Astrocyte (in vitro differentiated cells and primary cell): ENCODE measurements at regions not wholly inside any gene's neighbourhood (a gene's known extent, or its start where the extent isn't known, plus 50 kb on each side); places are given as distances from the start of the nearest gene placed in this dataset.

Source experiments
- DNase-seq: peaks from one replicate; pipeline ENCODE4 v3.0.0-alpha.2; 2010; ENCODE audit warnings: low read depth
- FAIRE-seq: peaks from 2 replicates; lab custom pipeline; 2011; peaks lifted over from hg19 to GRCh38; lab: Jason Lieb, UNC
- H2AFZ ChIP-seq: 2 replicates; pipeline ENCODE4 v1.6.0; 2012; ENCODE audit warnings: low read depth, low read length, inconsistent platforms
- H3K27ac ChIP-seq: 2 replicates; pipeline ENCODE4 v1.5.1; 2011; ENCODE audit warnings: low read depth, low read length, inconsistent platforms
- H3K27me3 ChIP-seq: 2 replicates; pipeline ENCODE4 v1.6.0; 2011; ENCODE audit warnings: low read length, inconsistent platforms; ENCODE audit not compliant: insufficient read depth
- H3K36me3 ChIP-seq: 2 replicates; pipeline ENCODE4 v1.5.1; 2011; ENCODE audit warnings: low read length, inconsistent platforms; ENCODE audit not compliant: insufficient read depth
- H3K4me1 ChIP-seq: 2 replicates; pipeline ENCODE4 v1.5.1; 2011; ENCODE audit warnings: low read length, inconsistent platforms; ENCODE audit not compliant: insufficient read depth
- H3K4me2 ChIP-seq: 2 replicates; pipeline ENCODE4 v1.6.0; 2012; ENCODE audit warnings: low read length, inconsistent platforms
- H3K4me3 ChIP-seq: 2 replicates; pipeline ENCODE4 v1.5.1; 2011; ENCODE audit warnings: low read depth, mild to moderate bottlenecking, low read length, inconsistent platforms; ENCODE audit not compliant: insufficient read depth
- H3K79me2 ChIP-seq: 2 replicates; pipeline ENCODE4 v1.6.0; 2012; ENCODE audit warnings: mild to moderate bottlenecking, low read length, inconsistent platforms; ENCODE audit not compliant: insufficient read depth
- H3K9ac ChIP-seq: 2 replicates; pipeline ENCODE4 v1.6.0; 2012; ENCODE audit warnings: mild to moderate bottlenecking, low read length, inconsistent platforms
- H3K9me3 ChIP-seq: 2 replicates; pipeline ENCODE4 v1.5.1; 2012; ENCODE audit warnings: low read depth, mild to moderate bottlenecking, low read length, inconsistent platforms; ENCODE audit not compliant: insufficient read depth
- H4K20me1 ChIP-seq: 2 replicates; pipeline ENCODE4 v1.6.0; 2012; ENCODE audit warnings: low read length, inconsistent platforms; ENCODE audit not compliant: insufficient read depth
- H3K27ac Mint-ChIP-seq: one replicate; pipeline ENCODE4 v1.8.0; 2021; ENCODE audit warnings: mild to moderate bottlenecking, mixed read lengths; ENCODE audit not compliant: unreplicated experiment
- H3K27me3 Mint-ChIP-seq: one replicate; pipeline ENCODE4 v1.8.0; 2021; ENCODE audit warnings: low read depth, mixed read lengths; ENCODE audit not compliant: unreplicated experiment
- H3K36me3 Mint-ChIP-seq: one replicate; pipeline ENCODE4 v1.8.0; 2021; ENCODE audit warnings: low read depth, mixed read lengths; ENCODE audit not compliant: unreplicated experiment
- H3K4me1 Mint-ChIP-seq: one replicate; pipeline ENCODE4 v1.8.0; 2021; ENCODE audit warnings: low read depth, mixed read lengths; ENCODE audit not compliant: unreplicated experiment
- H3K4me3 Mint-ChIP-seq: one replicate; pipeline ENCODE4 v1.8.0; 2021; ENCODE audit warnings: mild to moderate bottlenecking, moderate library complexity, mixed read lengths; ENCODE audit not compliant: unreplicated experiment
- H3K9me3 Mint-ChIP-seq: one replicate; pipeline ENCODE4 v1.8.0; 2021; ENCODE audit warnings: mild to moderate bottlenecking, mixed read lengths; ENCODE audit not compliant: unreplicated experiment
- EZH2 ChIP-seq: IDR thresholded peaks from 2 replicates; pipeline ENCODE4 v1.6.1; 2012; ENCODE audit warnings: mild to moderate bottlenecking, low read length, inconsistent platforms; ENCODE audit not compliant: insufficient read depth
- TF ChIP-seq, protein P1 (sequence below): IDR thresholded peaks from 2 replicates; pipeline ENCODE4 v1.5.1; 2011; ENCODE audit warnings: low read depth, mild to moderate bottlenecking, inconsistent platforms, low read length, moderate library complexity; ENCODE audit not compliant: insufficient read depth

DNA sequence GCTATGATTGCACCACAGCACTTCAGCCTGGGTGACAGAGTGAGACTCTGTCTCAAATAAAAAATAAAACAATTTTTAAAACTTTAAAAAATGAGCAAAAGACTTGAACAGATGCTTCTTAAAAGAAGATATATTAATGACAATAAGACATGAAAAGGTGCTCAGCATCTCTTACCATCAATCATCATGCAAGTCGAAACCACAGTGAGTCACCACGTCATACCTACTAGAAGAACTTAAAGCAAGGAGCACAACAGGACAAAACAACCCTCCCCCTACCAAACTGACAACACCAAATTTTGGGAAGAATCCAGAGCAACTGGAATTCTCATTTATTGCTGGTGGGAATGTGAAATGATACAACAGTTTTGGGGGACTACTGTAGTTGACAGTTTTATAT, 251.6 kb downstream of the BCL2 start:
- H3K9ac ChIP-seq, result no peak overlapping the region
- no peak overlapping the region for H3K4me3 ChIP-seq
- no peaks in the 10 kb centered on the region for H3K9me3 ChIP-seq
- no peak for TF ChIP-seq EZH2
- TF ChIP-seq, protein P1, sequence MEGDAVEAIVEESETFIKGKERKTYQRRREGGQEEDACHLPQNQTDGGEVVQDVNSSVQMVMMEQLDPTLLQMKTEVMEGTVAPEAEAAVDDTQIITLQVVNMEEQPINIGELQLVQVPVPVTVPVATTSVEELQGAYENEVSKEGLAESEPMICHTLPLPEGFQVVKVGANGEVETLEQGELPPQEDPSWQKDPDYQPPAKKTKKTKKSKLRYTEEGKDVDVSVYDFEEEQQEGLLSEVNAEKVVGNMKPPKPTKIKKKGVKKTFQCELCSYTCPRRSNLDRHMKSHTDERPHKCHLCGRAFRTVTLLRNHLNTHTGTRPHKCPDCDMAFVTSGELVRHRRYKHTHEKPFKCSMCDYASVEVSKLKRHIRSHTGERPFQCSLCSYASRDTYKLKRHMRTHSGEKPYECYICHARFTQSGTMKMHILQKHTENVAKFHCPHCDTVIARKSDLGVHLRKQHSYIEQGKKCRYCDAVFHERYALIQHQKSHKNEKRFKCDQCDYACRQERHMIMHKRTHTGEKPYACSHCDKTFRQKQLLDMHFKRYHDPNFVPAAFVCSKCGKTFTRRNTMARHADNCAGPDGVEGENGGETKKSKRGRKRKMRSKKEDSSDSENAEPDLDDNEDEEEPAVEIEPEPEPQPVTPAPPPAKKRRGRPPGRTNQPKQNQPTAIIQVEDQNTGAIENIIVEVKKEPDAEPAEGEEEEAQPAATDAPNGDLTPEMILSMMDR, result no peak
- H3K79me2 ChIP-seq, result no peaks in the 10 kb centered on the region
- peaks cover 7% of the 10 kb centered on the region for H3K27me3 Mint-ChIP-seq
- peaks cover 4% of the 10 kb centered on the region for H3K4me1 ChIP-seq
- H3K4me3 Mint-ChIP-seq, result no peak overlapping the region
- no peak overlapping the region for H3K27ac ChIP-seq
- H4K20me1 ChIP-seq, result no peaks in the 10 kb centered on the region
- FAIRE-seq, result no peak
- peaks cover 7% of the 10 kb centered on the region for H3K4me1 Mint-ChIP-seq
- H2AFZ ChIP-seq, result no peak overlapping the region
- no peaks in the 10 kb centered on the region for H3K36me3 Mint-ChIP-seq
- H3K4me2 ChIP-seq, result no peak overlapping the region
- H3K27me3 ChIP-seq, result peaks cover 4% of the 10 kb centered on the region
- H3K9me3 Mint-ChIP-seq, result peaks cover 1% of the 10 kb centered on the region
- no peak for DNase-seq
- H3K36me3 ChIP-seq, result no peaks in the 10 kb centered on the region
- no peak overlapping the region for H3K27ac Mint-ChIP-seq

- peaks cover 5% of the 10 kb centered on the region for H3K4me1 ChIP-seq
- FAIRE-seq (peak; percentile 73), DNase-seq (no peak)
- Mint-ChIP-seq H3K36me3 (peaks cover 2% of the 10 kb centered on the region), H3K27me3 (peaks cover 7% of the 10 kb centered on the region), H3K9me3 (peaks cover 1% of the 10 kb centered on the region), H3K4me3 (no peak overlapping the region), H3K27ac (no peak overlapping the region), H3K4me1 (peaks cover 9% of the 10 kb centered on the region)
- no peaks in the 10 kb centered on the region for H3K36me3 ChIP-seq
- H3K4me2 ChIP-seq, result no peak overlapping the region
- H3K27ac ChIP-seq, result no peak overlapping the region
- no peak for TF ChIP-seq EZH2
- TF ChIP-seq, protein P1, result no peak
- H3K9ac ChIP-seq, result no peak overlapping the region
- H3K27me3 ChIP-seq, result peaks cover 4% of the 10 kb centered on the region
- H3K9me3 ChIP-seq, result no peaks in the 10 kb centered on the region
- no peaks in the 10 kb centered on the region for H4K20me1 ChIP-seq
- no peaks in the 10 kb centered on the region for H3K79me2 ChIP-seq
- no peak overlapping the region for H2AFZ ChIP-seq
- no peak overlapping the region for H3K4me3 ChIP-seq
Measured at GRCh38 chr18:63065172-63065571, 254.4 kb downstream of the BCL2 start.

DNA sequence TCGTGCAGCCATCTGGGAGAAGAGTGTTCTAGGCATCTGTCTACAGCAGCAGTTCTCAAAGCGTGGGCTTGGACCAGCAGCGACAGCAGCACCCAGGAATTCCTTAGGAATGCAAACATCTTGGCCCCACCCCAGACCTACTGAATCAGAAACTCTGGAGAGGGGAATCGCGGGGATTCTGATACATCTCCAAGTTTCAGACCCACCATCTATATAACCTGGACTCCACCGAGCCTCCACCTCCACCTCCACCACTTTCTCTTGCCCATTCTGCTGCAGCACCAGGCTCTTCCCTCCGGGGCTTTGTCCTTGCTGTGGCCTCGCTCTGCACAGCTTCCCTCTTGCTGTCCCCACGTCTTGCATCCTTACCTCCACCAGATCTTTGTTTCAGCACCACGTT, 256.4 kb downstream of the BCL2 start:
- H3K9me3 Mint-ChIP-seq, result peaks cover 1% of the 10 kb centered on the region
- no peaks in the 10 kb centered on the region for H4K20me1 ChIP-seq
- H3K4me2 ChIP-seq, result peak overlapping the region; percentile 19
- no peak overlapping the region for H2AFZ ChIP-seq
- H3K4me3 ChIP-seq, result no peak overlapping the region
- no peak overlapping the region for H3K4me3 Mint-ChIP-seq
- H3K9me3 ChIP-seq, result no peaks in the 10 kb centered on the region
- H3K9ac ChIP-seq, result no peak overlapping the region
- FAIRE-seq (no peak), DNase-seq (peak; percentile 40)
- H3K27ac Mint-ChIP-seq, result peak overlapping the region; percentile 5
- no peaks in the 10 kb centered on the region for H3K36me3 ChIP-seq
- no peak overlapping the region for H3K27ac ChIP-seq
- peaks cover 2% of the 10 kb centered on the region for H3K27me3 ChIP-seq
- peaks cover 2% of the 10 kb centered on the region for H3K36me3 Mint-ChIP-seq
- no peaks in the 10 kb centered on the region for H3K79me2 ChIP-seq
- peaks cover 5% of the 10 kb centered on the region for H3K4me1 ChIP-seq
- TF ChIP-seq EZH2, result no peak
- TF ChIP-seq, protein P1, result no peak
- H3K4me1 Mint-ChIP-seq, result peaks cover 9% of the 10 kb centered on the region
- peaks cover 7% of the 10 kb centered on the region for H3K27me3 Mint-ChIP-seq
